IMR-90 (cell line): ENCODE measurements at regions not wholly inside any gene's neighbourhood (a gene's known extent, or its start where the extent isn't known, plus 50 kb on each side); places are given as distances from the start of the nearest gene placed in this dataset.
"Not testable (repeated sequence)": the region's sequence is repeated elsewhere in the genome, so short reads cannot be mapped to it uniquely, and the experiment has no call there.

Experiments used
- ATAC-seq: fragments of 200-7000 bp; cut with Tn5 transposase; 2 replicates; pipeline ENCODE4 v1.9.1; 2020; ENCODE audit warnings: low read depth, mild to moderate bottlenecking, moderate library complexity
- BruUV-seq: library from RNA; stranded (reverse); fragments of 400-500 nt; replicated peaks from 2 replicates; lab custom pipeline; 2021; lab: Mats Ljungman, UMichigan
- CTCF ChIA-PET: fragments of 300-600 bp; formaldehyde crosslinking; extraction: SDS; loops from one replicate; lab custom pipeline; 2021; ENCODE audit warnings: antibody characterized with exemption; lab: Yijun Ruan, JAX
- POLR2A ChIA-PET: fragments of 300-600 bp; sonication (Branson Sonifier 250); formaldehyde crosslinking; loops from one replicate; lab custom pipeline; 2022; ENCODE audit warnings: antibody characterized with exemption; ENCODE audit not compliant: unreplicated experiment; lab: Charles Lee
- DNase-seq: peaks from one replicate; pipeline ENCODE4 v3.0.0; 2013
- H2AFZ ChIP-seq: replicated peaks from 2 replicates; pipeline ENCODE3; 2013; ENCODE audit warnings: low read length, mild to moderate bottlenecking; ENCODE audit not compliant: poor library complexity
- H2AK5ac ChIP-seq: 2 replicates; pipeline ENCODE4 v1.6.1; 2013; ENCODE audit warnings: low read depth, low read length, inconsistent platforms
- H2AK9ac ChIP-seq: replicated peaks from 2 replicates; pipeline ENCODE3; 2013; ENCODE audit warnings: mild to moderate bottlenecking, low read depth, low read length, moderate library complexity; ENCODE audit not compliant: poor library complexity
- H2BK120ac ChIP-seq: 2 replicates; pipeline ENCODE4 v1.6.1; 2013; ENCODE audit warnings: low read depth, low read length, inconsistent platforms
- H2BK15ac ChIP-seq: 3 replicates; pipeline ENCODE4 v1.6.1; 2013; ENCODE audit warnings: low read depth, low read length, inconsistent platforms
- H2BK20ac ChIP-seq: 2 replicates; pipeline ENCODE4 v1.6.1; 2013; ENCODE audit warnings: low read depth, mild to moderate bottlenecking, inconsistent platforms, low read length, moderate library complexity
- H2BK5ac ChIP-seq: 2 replicates; pipeline ENCODE4 v1.6.1; 2013; ENCODE audit warnings: mild to moderate bottlenecking, low read depth, low read length, inconsistent platforms; ENCODE audit not compliant: poor library complexity, severe bottlenecking
- H3K14ac ChIP-seq: replicated peaks from 2 replicates; pipeline ENCODE4 v1.6.1; 2013; ENCODE audit warnings: low read depth, low read length, inconsistent platforms
- H3K18ac ChIP-seq: 2 replicates; pipeline ENCODE4 v1.6.1; 2013; ENCODE audit warnings: low read depth, low read length, control low read depth
- H3K23ac ChIP-seq: 2 replicates; pipeline ENCODE4 v1.6.1; 2013; ENCODE audit warnings: low read depth, low read length, inconsistent platforms
- H3K27ac ChIP-seq: 2 replicates; pipeline ENCODE4 v1.5.1; 2013; ENCODE audit warnings: mild to moderate bottlenecking, control low read depth, low read length; ENCODE audit not compliant: insufficient read depth
- H3K27me3 ChIP-seq: 2 replicates; pipeline ENCODE4 v1.6.1; 2013; ENCODE audit warnings: low read length; ENCODE audit not compliant: control insufficient read depth, insufficient read depth
- H3K36me3 ChIP-seq: 2 replicates; pipeline ENCODE4 v1.6.1; 2013; ENCODE audit warnings: low read length, mixed read lengths; ENCODE audit not compliant: control insufficient read depth, insufficient read depth
- H3K4ac ChIP-seq: 2 replicates; pipeline ENCODE4 v1.6.1; 2013; ENCODE audit warnings: low read depth, low read length, inconsistent platforms
- H3K4me1 ChIP-seq: 2 replicates; pipeline ENCODE4 v1.6.1; 2013; ENCODE audit warnings: low read length, mixed read lengths; ENCODE audit not compliant: control insufficient read depth, insufficient read depth
- H3K4me2 ChIP-seq: 2 replicates; pipeline ENCODE4 v1.6.1; 2013; ENCODE audit warnings: low read depth, mild to moderate bottlenecking, control low read depth, low read length, moderate library complexity
- H3K4me3 ChIP-seq: 2 replicates; pipeline ENCODE4 v1.5.1; 2013; ENCODE audit warnings: low read depth, mild to moderate bottlenecking, control low read depth, low read length, moderate library complexity; ENCODE audit not compliant: insufficient read depth
- H3K56ac ChIP-seq: 2 replicates; pipeline ENCODE4 v1.6.1; 2013; ENCODE audit warnings: low read length, inconsistent platforms; ENCODE audit not compliant: insufficient read depth; ENCODE audit errors: extremely low read depth
- H3K79me1 ChIP-seq, 2 experiments: 2 replicates each; pipeline ENCODE4 v1.6.1; 2013; ENCODE audit warnings: low read length in 2 of 2, inconsistent platforms in 1 of 2, low read depth in 1 of 2
- H3K9ac ChIP-seq: 2 replicates; pipeline ENCODE4 v1.6.1; 2013; ENCODE audit warnings: low read depth, low read length, control low read depth
- H3K9me1 ChIP-seq: 2 replicates; pipeline ENCODE4 v1.6.1; 2013; ENCODE audit warnings: low read length, inconsistent platforms; ENCODE audit not compliant: insufficient read depth
- H3K9me3 ChIP-seq: 2 replicates; pipeline ENCODE4 v1.6.1; 2013; ENCODE audit warnings: low read length; ENCODE audit not compliant: control insufficient read depth, insufficient read depth
- H4K20me1 ChIP-seq: 2 replicates; pipeline ENCODE4 v1.6.1; 2013; ENCODE audit warnings: low read length, inconsistent platforms; ENCODE audit not compliant: insufficient read depth
- H4K5ac ChIP-seq: 2 replicates; pipeline ENCODE4 v1.6.1; 2013; ENCODE audit warnings: mild to moderate bottlenecking, low read depth, low read length, control low read depth
- H4K8ac ChIP-seq, 2 experiments: 2 replicates each; pipeline ENCODE4 v1.6.1; 2013; ENCODE audit warnings: low read depth in 2 of 2, low read length in 2 of 2, control low read depth in 1 of 2, inconsistent platforms in 1 of 2
- H4K91ac ChIP-seq: 2 replicates; pipeline ENCODE4 v1.6.1; 2013; ENCODE audit warnings: low read depth, low read length, inconsistent platforms; ENCODE audit not compliant: insufficient read depth
- WGBS, 2 experiments: methylation state at CpG; one replicate each; pipeline versions ENCODE4 v1.1.5 to v1.1.7; 2013; ENCODE audit warnings: missing lambda C conversion rate in 2 of 2; ENCODE audit not compliant: insufficient read length in 1 of 2; ENCODE audit errors: extremely low coverage in 2 of 2; 5-methylcytosine and 5-hydroxymethylcytosine counted together
- dilution Hi-C: fragments of 300-500 bp; cut with HindIII; formaldehyde crosslinking; loops from one replicate; pipeline ENCODE4 v1.14.3; 2018; ENCODE audit warnings: low sequenced_read_pairs; ENCODE audit not compliant: unreplicated experiment
- in situ Hi-C: fragments of 300-500 bp; cut with MboI; formaldehyde crosslinking; loops from 3 replicates; pipeline ENCODE4 v1.14.3; 2019; ENCODE audit warnings: low sequenced_read_pairs, inconsistent platforms, mixed read lengths
- intact Hi-C: fragments of 100-400 bp; cut with micrococcal nuclease; formaldehyde crosslinking; loops from 2 replicates; pipeline ENCODE4 v1.10.0; 2022

DNA sequence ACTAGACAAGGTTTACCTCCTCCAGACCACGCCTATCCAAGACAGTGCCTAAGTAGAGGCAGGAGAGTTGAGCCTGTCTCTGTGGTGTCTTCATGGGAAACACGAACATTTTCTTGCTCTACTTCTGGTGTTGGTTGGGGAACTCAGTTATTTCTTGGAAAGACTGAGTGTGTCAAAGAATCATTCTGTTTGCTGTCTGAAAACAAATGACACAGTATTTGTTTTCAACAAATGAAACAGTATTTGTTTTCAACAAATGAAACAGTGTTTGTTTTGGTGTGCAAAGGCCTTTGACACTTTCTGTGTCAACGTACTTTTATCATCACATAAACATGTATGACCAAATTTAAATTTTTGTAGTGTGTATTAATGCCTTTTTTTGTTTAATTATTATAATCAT lies 416.5 kb upstream of the NPAP1 start:
- in situ Hi-C loops, ATAC-seq, dilution Hi-C loops, H2BK15ac ChIP-seq, H4K20me1 ChIP-seq, H3K79me1 ChIP-seq, H3K14ac ChIP-seq, H3K4me2 ChIP-seq, H3K23ac ChIP-seq, DNase-seq, H4K91ac ChIP-seq, H3K4ac ChIP-seq, H2BK120ac ChIP-seq, H3K9me3 ChIP-seq, CTCF ChIA-PET, H2BK20ac ChIP-seq, BruUV-seq, H4K5ac ChIP-seq, H3K4me1 ChIP-seq, H2AK5ac ChIP-seq, H3K18ac ChIP-seq, H2AFZ ChIP-seq, intact Hi-C loops, H4K8ac ChIP-seq, H3K27ac ChIP-seq, POLR2A ChIA-PET, H2BK5ac ChIP-seq, H3K9ac ChIP-seq, H2AK9ac ChIP-seq, H3K27me3 ChIP-seq, H3K4me3 ChIP-seq, H3K9me1 ChIP-seq, H3K36me3 ChIP-seq, H3K56ac ChIP-seq: not testable (repeated sequence)
- no CpG with 5 or more reads among the region's 3 CpGs for WGBS, 2 experiments

DNA sequence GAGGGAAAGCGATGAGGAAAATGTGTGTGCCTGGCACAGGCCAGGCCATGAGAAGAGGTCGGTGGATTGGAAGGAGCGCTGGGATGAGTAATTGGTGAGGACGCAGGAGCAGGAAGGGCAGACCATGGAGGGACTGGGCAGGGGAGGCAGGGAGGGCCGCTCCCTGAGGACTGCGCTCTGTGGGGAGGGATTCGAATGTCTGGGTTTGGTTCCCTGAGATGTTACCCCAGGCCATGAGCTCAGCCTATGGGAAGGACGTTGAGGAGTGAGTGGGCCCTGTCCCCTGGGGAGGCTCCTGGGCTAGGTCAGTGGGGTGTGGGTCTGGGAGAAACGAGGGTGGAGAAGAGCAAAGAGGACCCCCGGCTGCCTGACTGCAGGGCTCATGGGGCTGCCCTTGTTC lies 415.2 kb upstream of the NPAP1 start:
- H3K4me1 ChIP-seq, H3K4ac ChIP-seq, H3K9me1 ChIP-seq, H4K5ac ChIP-seq, H3K23ac ChIP-seq, H2AK9ac ChIP-seq, H3K14ac ChIP-seq, H3K4me2 ChIP-seq, H3K27ac ChIP-seq, H3K9me3 ChIP-seq, H4K91ac ChIP-seq, POLR2A ChIA-PET, H3K36me3 ChIP-seq, in situ Hi-C loops, H4K8ac ChIP-seq, H2BK20ac ChIP-seq, ATAC-seq, H2AFZ ChIP-seq, intact Hi-C loops, dilution Hi-C loops, H4K20me1 ChIP-seq, H2BK15ac ChIP-seq, BruUV-seq, DNase-seq, H2AK5ac ChIP-seq, H3K56ac ChIP-seq, H2BK120ac ChIP-seq, H3K4me3 ChIP-seq, CTCF ChIA-PET, H3K9ac ChIP-seq, H3K18ac ChIP-seq, H2BK5ac ChIP-seq, H3K27me3 ChIP-seq, H3K79me1 ChIP-seq: not testable (repeated sequence)
- WGBS, 2 experiments: 100% methylated on average over 1 of the region's 10 CpGs; no CpG with 5 or more reads in 1 of the 2 experiments
